Right renal pelvis (tissue), 4 donors: ENCODE measurements at regions not wholly inside any gene's neighbourhood (a gene's known extent, or its start where the extent isn't known, plus 50 kb on each side); places are given as distances from the start of the nearest gene placed in this dataset.
"Not testable (repeated sequence)": the region's sequence is repeated elsewhere in the genome, so short reads cannot be mapped to it uniquely, and the experiment has no call there.

Source experiments
- DNase-seq, 4 donors: peaks; one replicate each; pipeline ENCODE4 v3.0.0-alpha.2; 2013; ENCODE audit warnings: low read depth in 4 of 4, low spot score in 3 of 4, missing footprints in 1 of 4

DNA sequence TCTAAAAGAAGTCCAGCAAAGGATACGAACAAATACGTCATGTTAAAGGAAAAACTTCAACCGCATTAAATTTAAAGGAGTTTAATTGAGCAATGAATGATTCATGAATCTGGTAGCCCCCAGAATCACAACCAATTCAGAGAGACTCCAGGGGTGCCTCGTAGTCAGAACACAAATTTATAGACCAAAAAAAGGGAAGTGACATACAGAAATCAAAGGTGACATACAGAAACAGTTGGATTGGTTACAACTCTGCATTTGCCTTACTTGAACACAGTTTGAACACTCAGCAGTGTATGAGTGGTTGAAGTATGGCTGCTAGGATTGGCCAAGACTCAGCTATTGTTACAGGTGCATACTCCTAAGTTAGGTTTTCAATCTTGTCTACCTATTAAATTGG is 59.5 kb upstream of the SERP2 start:
- not testable (repeated sequence) for DNase-seq

DNA sequence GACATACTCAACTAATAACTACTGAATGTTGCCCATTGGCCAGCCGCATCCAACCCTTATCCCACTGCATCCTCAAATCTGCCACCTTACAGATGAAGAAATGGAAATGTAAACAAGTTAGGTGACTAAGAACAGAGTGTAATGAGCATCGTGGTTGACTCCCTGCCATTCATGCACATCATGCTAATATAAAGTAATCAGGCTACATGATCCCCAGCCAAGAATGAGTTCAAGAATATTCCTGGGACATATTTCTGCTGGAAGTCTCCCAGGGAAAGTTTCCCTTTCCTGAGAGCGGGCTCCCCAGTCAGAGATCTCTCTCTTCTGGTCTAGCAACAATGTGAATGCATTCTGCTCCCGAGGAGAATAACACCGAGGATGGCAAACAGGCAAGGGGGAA is 55.9 kb upstream of the SERP2 start:
- no peak for DNase-seq

DNA sequence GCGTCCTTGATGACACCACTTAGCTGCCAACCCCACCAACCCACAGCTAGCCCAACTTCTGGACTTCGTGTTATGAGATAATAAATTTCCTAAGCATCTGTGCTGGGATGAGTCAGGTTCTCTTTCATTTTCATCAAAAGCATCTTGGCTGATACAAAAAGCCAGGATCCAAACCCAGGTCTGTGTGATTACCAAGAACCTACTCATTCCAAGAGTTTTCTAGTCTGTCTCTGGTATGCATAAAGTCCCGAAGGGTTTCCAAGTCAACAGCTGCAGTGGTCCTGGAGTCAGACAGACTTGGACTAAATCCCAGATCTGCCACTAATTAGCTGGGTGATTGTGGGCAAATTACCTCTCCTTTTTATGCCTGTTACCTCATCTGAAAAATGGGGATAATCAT is 55.5 kb upstream of the SERP2 start:
- no peak for DNase-seq

DNA sequence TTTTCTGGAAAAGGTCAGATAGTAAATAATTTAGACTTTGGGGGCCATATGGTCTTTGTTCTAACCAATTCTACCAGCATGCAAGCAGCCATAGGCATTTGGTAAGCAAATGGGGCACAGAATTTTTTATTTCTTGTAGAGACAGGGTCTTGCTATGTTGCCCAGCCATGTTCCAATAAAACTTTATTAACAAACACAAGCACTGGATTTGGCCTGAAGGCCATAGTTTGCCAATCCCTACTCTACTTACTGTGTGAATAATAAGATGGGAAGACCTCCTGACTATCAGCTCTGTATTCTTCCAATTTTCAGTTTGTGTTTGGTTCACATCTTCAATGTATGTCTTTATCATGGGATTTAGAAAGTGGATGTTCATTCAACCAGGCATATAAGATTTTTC is 53.0 kb upstream of the SERP2 start:
- no peak for DNase-seq

DNA sequence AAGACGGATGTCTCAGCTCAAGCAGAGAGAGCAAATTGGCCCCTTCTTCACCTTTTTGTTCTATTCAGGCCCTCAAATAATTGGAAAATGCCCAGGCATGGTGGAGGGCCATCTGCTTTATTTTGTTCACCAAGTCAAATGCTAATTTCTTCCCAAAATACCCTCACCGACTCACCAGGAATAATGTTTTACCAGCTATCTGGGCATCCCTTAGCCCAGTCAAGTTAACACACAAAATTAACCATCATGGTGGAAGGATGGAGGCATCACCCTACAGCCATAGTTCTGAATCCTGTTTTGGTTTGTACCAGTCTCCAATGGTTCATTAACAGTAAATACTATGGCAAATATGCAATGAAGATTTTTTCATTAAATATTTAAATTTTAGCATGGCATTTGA is 51.7 kb upstream of the SERP2 start:
- DNase-seq = no peak

DNA sequence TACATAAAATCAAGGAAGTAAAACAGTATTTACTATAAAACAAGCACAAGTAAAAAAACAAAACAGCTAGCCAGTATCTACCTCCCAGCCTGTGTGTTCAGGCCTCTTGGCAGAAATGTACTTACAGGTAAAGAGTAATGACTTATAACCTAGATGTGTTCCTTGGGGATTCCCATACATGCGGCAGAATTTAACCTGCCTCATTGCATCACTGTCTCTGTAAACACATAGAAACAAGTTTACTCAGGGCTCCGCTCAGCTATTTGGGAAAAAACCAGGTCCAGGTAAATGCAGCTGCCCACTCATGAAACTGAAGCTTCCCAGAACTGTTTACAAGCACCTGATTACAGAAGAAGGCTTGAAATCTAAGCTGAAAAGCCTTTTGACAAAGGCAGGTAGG is 50.7 kb upstream of the SERP2 start:
- no peak for DNase-seq

DNA sequence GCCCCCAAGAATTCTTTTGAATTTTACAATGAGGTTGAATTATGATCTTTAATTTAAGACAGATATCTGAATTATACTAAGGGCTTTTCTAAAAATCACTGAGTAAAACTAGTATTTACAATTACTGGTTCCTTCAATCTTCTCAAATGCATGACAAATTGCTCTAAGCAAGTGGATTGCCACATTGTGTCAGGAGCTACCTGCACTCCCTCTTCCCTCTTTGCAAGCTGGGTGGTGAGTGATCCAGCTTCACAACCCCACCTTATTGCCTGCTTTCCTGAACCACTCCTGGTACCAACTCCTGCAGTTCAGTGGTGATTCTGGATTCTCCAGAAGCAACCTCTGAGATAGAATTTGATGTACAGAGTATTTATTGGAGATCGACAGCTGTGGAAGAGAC is 49.9 kb upstream of the SERP2 start:
- DNase-seq = no peak
